ENCODE measurements at regions not wholly inside any gene's neighbourhood (a gene's known extent, or its start where the extent isn't known, plus 50 kb on each side); places are given as distances from the start of the nearest gene placed in this dataset.

- no peaks in the 10 kb centered on the region for H3K4me1 ChIP-seq (ENCODE audit: insufficient read depth, low read length)
- H3K27ac Mint-ChIP-seq = no peak overlapping the region
- ATAC-seq (ENCODE audit: poor library complexity) (no peak), DNase-seq (no peak)
- no peak for TF ChIP-seq CTCF (IDR thresholded peaks at IDR 0.05)
- no peaks in the 10 kb centered on the region for H3K9me3 ChIP-seq (ENCODE audit: control insufficient read depth in 1 of 2, insufficient read depth in 1 of 2, low read length in 2 of 2)
- no peak overlapping the region for H3K27ac ChIP-seq (ENCODE audit: low read depth in 1 of 2, low read length in 2 of 2)
- H3K36me3 ChIP-seq (ENCODE audit: insufficient read depth, low read length) = no peaks in the 10 kb centered on the region
- H3K9me3 Mint-ChIP-seq = no peaks in the 10 kb centered on the region
- intact Hi-C loops (cut with DNase I, micrococcal nuclease) = no loop called here
- H3K27me3 ChIP-seq (ENCODE audit: control insufficient read depth in 1 of 2, insufficient read depth in 2 of 2, low read length in 2 of 2) = no peaks in the 10 kb centered on the region
- peaks cover 21% of the 10 kb centered on the region for H3K27me3 Mint-ChIP-seq
- H3K4me3 ChIP-seq (ENCODE audit: low read length) = no peak overlapping the region
- H3K36me3 Mint-ChIP-seq (ENCODE audit: low read depth) = no peaks in the 10 kb centered on the region
- H3K4me1 Mint-ChIP-seq (ENCODE audit: low read depth) = no peaks in the 10 kb centered on the region
- POLR2A ChIA-PET = no interaction called here
- H3K4me3 Mint-ChIP-seq = no peak overlapping the region
- CTCF ChIA-PET = no interaction called here
Measured at GRCh38 chr13:109533350-109533749, 253.0 kb downstream of the IRS2 start.

- no peak overlapping the region for H3K27ac ChIP-seq (ENCODE audit: low read depth in 1 of 2, low read length in 2 of 2)
- no peak overlapping the region for H3K4me3 ChIP-seq (ENCODE audit: low read length)
- no peaks in the 10 kb centered on the region for H3K27me3 ChIP-seq (ENCODE audit: control insufficient read depth in 1 of 2, insufficient read depth in 2 of 2, low read length in 2 of 2)
- DNase-seq (no peak), ATAC-seq (ENCODE audit: poor library complexity) (no peak)
- no peaks in the 10 kb centered on the region for H3K36me3 Mint-ChIP-seq (ENCODE audit: low read depth)
- H3K27ac Mint-ChIP-seq = no peak overlapping the region
- H3K36me3 ChIP-seq (ENCODE audit: insufficient read depth, low read length) = no peaks in the 10 kb centered on the region
- CTCF ChIA-PET = no interaction called here
- POLR2A ChIA-PET = no interaction called here
- peaks cover 23% of the 10 kb centered on the region for H3K27me3 Mint-ChIP-seq
- H3K4me1 Mint-ChIP-seq (ENCODE audit: low read depth) = no peaks in the 10 kb centered on the region
- intact Hi-C loops (cut with DNase I, micrococcal nuclease) = no loop called here
- H3K9me3 ChIP-seq (ENCODE audit: control insufficient read depth in 1 of 2, insufficient read depth in 1 of 2, low read length in 2 of 2) = no peaks in the 10 kb centered on the region
- H3K9me3 Mint-ChIP-seq = no peaks in the 10 kb centered on the region
- H3K4me3 Mint-ChIP-seq = no peak overlapping the region
- TF ChIP-seq CTCF (IDR thresholded peaks at IDR 0.05) = no peak
- no peaks in the 10 kb centered on the region for H3K4me1 ChIP-seq (ENCODE audit: insufficient read depth, low read length)
Measured at GRCh38 chr13:109529964-109530363, 256.4 kb downstream of the IRS2 start.

- peaks cover 10% of the 10 kb centered on the region for H3K27me3 Mint-ChIP-seq
- H3K36me3 ChIP-seq (ENCODE audit: insufficient read depth, low read length) = no peaks in the 10 kb centered on the region
- H3K9me3 Mint-ChIP-seq = no peaks in the 10 kb centered on the region
- H3K27ac ChIP-seq (ENCODE audit: low read depth in 1 of 2, low read length in 2 of 2) = no peak overlapping the region
- no peak overlapping the region for H3K4me3 ChIP-seq (ENCODE audit: low read length)
- POLR2A ChIA-PET = no interaction called here
- H3K9me3 ChIP-seq (ENCODE audit: control insufficient read depth in 1 of 2, insufficient read depth in 1 of 2, low read length in 2 of 2) = no peaks in the 10 kb centered on the region
- TF ChIP-seq CTCF (IDR thresholded peaks at IDR 0.05) = no peak
- H3K4me1 ChIP-seq (ENCODE audit: insufficient read depth, low read length) = no peaks in the 10 kb centered on the region
- no peaks in the 10 kb centered on the region for H3K27me3 ChIP-seq (ENCODE audit: control insufficient read depth in 1 of 2, insufficient read depth in 2 of 2, low read length in 2 of 2)
- H3K4me3 Mint-ChIP-seq = no peak overlapping the region
- DNase-seq (no peak), ATAC-seq (ENCODE audit: poor library complexity) (no peak)
- intact Hi-C loops (cut with DNase I, micrococcal nuclease) = no loop called here
- CTCF ChIA-PET = no interaction called here
- H3K36me3 Mint-ChIP-seq (ENCODE audit: low read depth) = no peaks in the 10 kb centered on the region
- H3K27ac Mint-ChIP-seq = no peak overlapping the region
- H3K4me1 Mint-ChIP-seq (ENCODE audit: low read depth) = no peaks in the 10 kb centered on the region
Measured at GRCh38 chr13:109521719-109522118, 264.7 kb downstream of the IRS2 start.

All from CD4-positive, alpha-beta T cell (primary cell).